HCT116 (cell line): ENCODE measurements at regions not wholly inside any gene's neighbourhood (a gene's known extent, or its start where the extent isn't known, plus 50 kb on each side); places are given as distances from the start of the nearest gene placed in this dataset.

Source experiments
- CTCF ChIP-seq, 3 experiments: fragments of 200-600 bp in 1 of 3; sonication (generic) in 1 of 3; IDR thresholded peaks in 2 of 3; conservative IDR thresholded peaks in 1 of 3; 2 replicates each; pipeline ENCODE4 v1.5.1; 2012 to 2017; ENCODE audit warnings: low read depth in 2 of 3, low read length in 2 of 3, antibody characterized with exemption in 1 of 3, borderline replicate concordance in 1 of 3, control low read depth in 1 of 3, mild to moderate bottlenecking in 1 of 3, mixed read lengths in 1 of 3, mixed run types in 1 of 3, moderate library complexity in 1 of 3; ENCODE audit not compliant: insufficient read depth in 1 of 3
- EZH2 ChIP-seq: fragments of 200-600 bp; sonication (generic); IDR thresholded peaks from 2 replicates; pipeline ENCODE4 v1.6.1; 2017; ENCODE audit warnings: antibody characterized with exemption, mixed run types
- POLR2A ChIP-seq: IDR thresholded peaks from 2 replicates; pipeline ENCODE4 v1.7.0; 2011; ENCODE audit warnings: borderline replicate concordance; ENCODE audit not compliant: insufficient read depth, insufficient read length; ENCODE audit errors: extremely low read depth
- POLR2AphosphoS5 ChIP-seq: IDR thresholded peaks from 2 replicates; pipeline ENCODE4 v1.6.1; 2011; ENCODE audit warnings: mild to moderate bottlenecking, low read depth, low read length, moderate library complexity
- SP1 ChIP-seq: IDR thresholded peaks from 2 replicates; pipeline ENCODE4 v1.6.1; 2012; ENCODE audit warnings: low read depth
- TCF7L2 ChIP-seq: IDR thresholded peaks from 2 replicates; pipeline ENCODE4 v1.7.0; 2011; ENCODE audit warnings: borderline replicate concordance, inconsistent platforms; ENCODE audit not compliant: insufficient read depth, insufficient read length; ENCODE audit errors: extremely low read depth

GRCh38 chr11:33636104-33636503, 64.5 kb downstream of the C11orf91 start:
- no peak for TF ChIP-seq TCF7L2
- no peak for TF ChIP-seq CTCF (IDR thresholded peaks at IDR 0.05 in 2 of 3, conservative IDR thresholded peaks at IDR 0.05 in 1 of 3; ENCODE audit: borderline replicate concordance in 1 of 3, insufficient read depth in 1 of 3, low read depth in 2 of 3, low read length in 2 of 3)
- no peak for TF ChIP-seq POLR2A
- no peak for TF ChIP-seq POLR2AphosphoS5
- TF ChIP-seq SP1: no peak
- no peak for TF ChIP-seq EZH2
